OCI-LY1 (cell line): ENCODE measurements at regions not wholly inside any gene's neighbourhood (a gene's known extent, or its start where the extent isn't known, plus 50 kb on each side); places are given as distances from the start of the nearest gene placed in this dataset.

Source experiments
- H2AFZ ChIP-seq: fragments of 200-600 bp; sonication (generic), shearing (Covaris generic); 2 replicates; pipeline ENCODE4 v1.6.0; 2014; ENCODE audit warnings: antibody characterized with exemption, mild to moderate bottlenecking, low read length
- H3F3A ChIP-seq: fragments of 200-600 bp; sonication (generic), shearing (Covaris generic); 2 replicates; pipeline ENCODE4 v1.6.0; 2014; ENCODE audit warnings: mild to moderate bottlenecking, antibody characterized with exemption, low read length, moderate library complexity; ENCODE audit not compliant: insufficient read depth
- H3K27ac ChIP-seq: fragments of 200-600 bp; sonication (generic); 2 replicates; pipeline ENCODE4 v1.5.1; 2014; ENCODE audit warnings: low read length, mixed run types, mild to moderate bottlenecking, low read depth; ENCODE audit not compliant: poor library complexity, severe bottlenecking
- H3K27me3 ChIP-seq: fragments of 200-600 bp; sonication (generic); 2 replicates; pipeline ENCODE4 v1.6.0; 2014; ENCODE audit warnings: antibody characterized with exemption, mild to moderate bottlenecking, low read length, moderate library complexity; ENCODE audit not compliant: insufficient read depth
- H3K36me3 ChIP-seq: fragments of 200-600 bp; sonication (generic); 2 replicates; pipeline ENCODE4 v1.6.1; 2014; ENCODE audit warnings: mild to moderate bottlenecking, antibody characterized with exemption, low read length, moderate library complexity, mixed read lengths; ENCODE audit not compliant: insufficient read depth
- H3K4me1 ChIP-seq: fragments of 200-600 bp; sonication (generic); 2 replicates; pipeline ENCODE4 v1.5.1; 2014; ENCODE audit warnings: mild to moderate bottlenecking, low read length, moderate library complexity; ENCODE audit not compliant: insufficient read depth, severe bottlenecking
- H3K4me2 ChIP-seq: fragments of 200-600 bp; sonication (generic), shearing (Covaris generic); 2 replicates; pipeline ENCODE4 v1.6.1; 2014; ENCODE audit warnings: low read length
- H3K4me3 ChIP-seq: fragments of 200-600 bp; sonication (generic); 2 replicates; pipeline ENCODE4 v1.5.1; 2014; ENCODE audit warnings: low read length, low read depth, mild to moderate bottlenecking, mixed read lengths; ENCODE audit not compliant: poor library complexity, severe bottlenecking
- H3K79me2 ChIP-seq: fragments of 200-600 bp; shearing (Covaris generic); 2 replicates; pipeline ENCODE4 v1.6.1; 2016; ENCODE audit warnings: mixed run types, low read length, mixed read lengths; ENCODE audit not compliant: insufficient read depth
- H3K9ac ChIP-seq: fragments of 200-600 bp; sonication (generic), shearing (Covaris generic); 2 replicates; pipeline ENCODE4 v1.6.1; 2014; ENCODE audit warnings: mild to moderate bottlenecking, low read length, mixed read lengths
- H3K9me2 ChIP-seq: fragments of 200-600 bp; sonication (generic), shearing (Covaris generic); 2 replicates; pipeline ENCODE4 v1.6.1; 2014; ENCODE audit warnings: low read depth, mild to moderate bottlenecking, low read length, mixed read lengths
- H3K9me3 ChIP-seq: fragments of 200-600 bp; shearing (Covaris generic); 2 replicates; pipeline ENCODE4 v1.6.1; 2014; ENCODE audit warnings: low read length, mixed read lengths
- H4K20me1 ChIP-seq: fragments of 200-600 bp; sonication (generic), shearing (Covaris generic); 2 replicates; pipeline ENCODE4 v1.6.0; 2016; ENCODE audit warnings: mild to moderate bottlenecking, low read length; ENCODE audit not compliant: insufficient read depth
- EZH2 ChIP-seq: fragments of 200-600 bp; sonication (generic), shearing (Covaris generic); IDR thresholded peaks from 2 replicates; pipeline ENCODE4 v1.8.0; 2017; ENCODE audit warnings: borderline replicate concordance, mixed run types, mild to moderate bottlenecking, antibody characterized with exemption, low read length, moderate library complexity, mixed read lengths
- TF ChIP-seq, protein P1 (sequence below): fragments of 200-600 bp; sonication (generic), shearing (Covaris generic); IDR thresholded peaks from 2 replicates; pipeline ENCODE4 v1.5.1; 2017; ENCODE audit warnings: mild to moderate bottlenecking, antibody characterized with exemption, low read length, moderate library complexity, mixed read lengths

DNA sequence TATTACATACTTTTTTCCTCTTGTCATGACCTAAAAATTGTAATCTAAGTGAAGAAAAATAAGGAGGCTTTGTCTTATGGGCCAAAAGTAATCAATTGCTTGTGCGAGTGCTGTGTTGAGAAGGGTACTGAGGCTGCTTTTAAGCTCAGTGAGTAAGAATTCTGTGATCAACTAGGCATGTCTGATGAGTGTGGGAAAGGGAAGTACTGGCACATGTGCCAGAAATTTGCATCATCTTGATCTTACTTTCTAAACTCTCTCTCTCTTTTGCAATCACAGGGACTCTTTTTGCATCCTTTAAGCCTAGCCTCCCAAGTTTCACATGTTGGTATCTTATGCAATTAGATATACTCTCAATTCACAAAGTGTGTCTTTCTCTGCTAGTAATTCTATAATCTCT, 329.9 kb downstream of the KIF4B start:
- H3K4me3 ChIP-seq = no peak overlapping the region
- H3K4me1 ChIP-seq = no peaks in the 10 kb centered on the region
- H3K27me3 ChIP-seq = no peaks in the 10 kb centered on the region
- no peak overlapping the region for H3K27ac ChIP-seq
- TF ChIP-seq, protein P1, sequence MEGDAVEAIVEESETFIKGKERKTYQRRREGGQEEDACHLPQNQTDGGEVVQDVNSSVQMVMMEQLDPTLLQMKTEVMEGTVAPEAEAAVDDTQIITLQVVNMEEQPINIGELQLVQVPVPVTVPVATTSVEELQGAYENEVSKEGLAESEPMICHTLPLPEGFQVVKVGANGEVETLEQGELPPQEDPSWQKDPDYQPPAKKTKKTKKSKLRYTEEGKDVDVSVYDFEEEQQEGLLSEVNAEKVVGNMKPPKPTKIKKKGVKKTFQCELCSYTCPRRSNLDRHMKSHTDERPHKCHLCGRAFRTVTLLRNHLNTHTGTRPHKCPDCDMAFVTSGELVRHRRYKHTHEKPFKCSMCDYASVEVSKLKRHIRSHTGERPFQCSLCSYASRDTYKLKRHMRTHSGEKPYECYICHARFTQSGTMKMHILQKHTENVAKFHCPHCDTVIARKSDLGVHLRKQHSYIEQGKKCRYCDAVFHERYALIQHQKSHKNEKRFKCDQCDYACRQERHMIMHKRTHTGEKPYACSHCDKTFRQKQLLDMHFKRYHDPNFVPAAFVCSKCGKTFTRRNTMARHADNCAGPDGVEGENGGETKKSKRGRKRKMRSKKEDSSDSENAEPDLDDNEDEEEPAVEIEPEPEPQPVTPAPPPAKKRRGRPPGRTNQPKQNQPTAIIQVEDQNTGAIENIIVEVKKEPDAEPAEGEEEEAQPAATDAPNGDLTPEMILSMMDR = no peak
- TF ChIP-seq EZH2 = no peak
- H3K79me2 ChIP-seq = no peaks in the 10 kb centered on the region
- H3K9me2 ChIP-seq = no peaks in the 10 kb centered on the region
- no peaks in the 10 kb centered on the region for H3F3A ChIP-seq
- no peak overlapping the region for H2AFZ ChIP-seq
- H3K9ac ChIP-seq = no peak overlapping the region
- no peaks in the 10 kb centered on the region for H3K36me3 ChIP-seq
- H3K9me3 ChIP-seq = no peaks in the 10 kb centered on the region
- H3K4me2 ChIP-seq = no peak overlapping the region
- H4K20me1 ChIP-seq = no peaks in the 10 kb centered on the region

DNA sequence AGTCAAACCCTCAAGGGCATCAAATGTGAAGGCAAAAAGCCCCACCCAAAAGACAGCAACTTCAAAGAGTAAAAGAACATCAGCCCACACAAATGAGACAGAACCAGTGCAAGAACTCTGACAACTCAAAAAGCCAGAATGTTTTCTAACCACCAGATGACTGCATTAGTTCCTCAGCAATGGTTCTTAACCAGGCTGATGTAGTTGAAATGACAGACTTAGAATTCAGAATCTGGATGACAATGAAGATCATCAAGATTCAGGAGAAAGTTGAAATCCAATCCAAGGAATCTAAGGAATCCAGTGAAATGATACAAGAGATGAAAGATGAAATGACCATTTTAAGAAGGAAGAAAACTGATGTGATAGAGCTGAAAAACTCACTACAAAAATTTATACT, 339.7 kb downstream of the KIF4B start:
- Histone ChIP-seq H3K9me2 (no peaks in the 10 kb centered on the region), H3K9me3 (no peaks in the 10 kb centered on the region), H3K79me2 (no peaks in the 10 kb centered on the region), H3K36me3 (no peaks in the 10 kb centered on the region), H4K20me1 (no peaks in the 10 kb centered on the region), H3K4me2 (no peak overlapping the region), H3K4me1 (no peaks in the 10 kb centered on the region), H3K27me3 (no peaks in the 10 kb centered on the region), H3K4me3 (no peak overlapping the region), H3F3A (no peaks in the 10 kb centered on the region), H3K27ac (no peak overlapping the region), H2AFZ (no peak overlapping the region), H3K9ac (no peak overlapping the region)
- TF ChIP-seq, protein P1 = no peak
- TF ChIP-seq EZH2 = no peak

- TF ChIP-seq, protein P1 = no peak
- no peak for TF ChIP-seq EZH2
- Histone ChIP-seq H3K9ac (no peak overlapping the region), H3K4me3 (no peak overlapping the region)
These were observed 352.5 kb downstream of the KIF4B start for GRCh38 chr5:155366096-155366495.

More at GRCh38 chr5:155366096-155366495, 352.5 kb downstream of the KIF4B start:
- Histone ChIP-seq H4K20me1 (no peaks in the 10 kb centered on the region), H3K36me3 (no peaks in the 10 kb centered on the region), H3F3A (no peaks in the 10 kb centered on the region), H3K9me3 (no peaks in the 10 kb centered on the region), H3K4me2 (no peak overlapping the region), H3K79me2 (no peaks in the 10 kb centered on the region), H2AFZ (no peak overlapping the region), H3K27me3 (no peaks in the 10 kb centered on the region), H3K9me2 (no peaks in the 10 kb centered on the region), H3K27ac (no peak overlapping the region), H3K4me1 (no peaks in the 10 kb centered on the region)
